ENCODE measurements at regions not wholly inside any gene's neighbourhood (a gene's known extent, or its start where the extent isn't known, plus 50 kb on each side); places are given as distances from the start of the nearest gene placed in this dataset.

DNA sequence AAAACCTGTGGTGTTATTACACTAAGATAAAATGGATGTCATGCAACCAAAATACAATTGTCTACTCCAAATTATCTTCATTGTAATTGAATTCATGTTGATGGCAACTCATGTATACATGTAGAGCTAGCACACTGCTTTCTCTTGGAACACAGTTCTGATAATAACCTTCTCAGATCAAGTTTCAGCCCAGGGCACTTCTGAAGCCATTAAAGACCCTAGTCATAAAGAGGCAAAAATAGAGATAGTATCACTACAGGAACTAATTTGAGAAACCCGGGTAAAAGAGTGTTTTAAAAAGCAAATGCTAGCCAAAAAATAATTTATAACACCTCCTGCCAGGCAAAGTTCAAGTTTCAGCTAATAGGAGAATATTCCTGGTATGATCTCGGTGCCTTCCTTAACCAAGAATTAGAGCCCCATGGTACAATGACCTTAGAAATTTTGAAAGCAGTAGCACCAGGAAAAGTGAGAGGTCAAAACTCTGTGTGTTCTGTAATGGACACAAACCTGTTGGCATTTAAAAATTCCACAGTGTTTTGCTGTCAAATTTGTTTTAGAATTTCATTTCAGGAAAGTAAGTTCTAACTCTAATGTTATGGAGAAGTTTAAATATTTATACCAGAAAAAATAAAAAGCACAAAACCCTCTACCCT lies 105.0 kb upstream of the FRMD6 start:
- Histone ChIP-seq H3K27me3 (ENCODE audit: control insufficient read depth in 1 of 2, insufficient read depth in 2 of 2, low read length in 1 of 2) (no peaks in the 10 kb centered on the region), H3K9me3 (ENCODE audit: control insufficient read depth, low read length) (no peaks in the 10 kb centered on the region), H3K36me3 (ENCODE audit: control insufficient read depth in 1 of 2, insufficient read depth in 2 of 2, low read length in 1 of 2) (no peaks in the 10 kb centered on the region), H3K4me3 (ENCODE audit: low read length in 2 of 2) (no peak overlapping the region), H3K4me1 (ENCODE audit: control insufficient read depth in 1 of 2, insufficient read depth in 2 of 2, low read length in 2 of 2) (peaks cover 0 to 2% of the 10 kb centered on the region in 2 donors), H3K27ac (ENCODE audit: low read depth in 1 of 2, low read length in 2 of 2) (peak overlapping the region in 1 of 2 donors; percentile 43)
- no peak for DNase-seq
- ATAC-seq (ENCODE audit: low FRiP score) = no peak
- 3 to 10% methylated on average over 2 of the region's 2 CpGs for WGBS, 2 donors
- intact Hi-C loops (cut with DNase I) = loop anchor here (2.0 to 5.0 kb wide), 2 partner anchors 96 to 104 kb away; partner anchors contain the start of gene FRMD6 (in 1 of the 2)

DNA sequence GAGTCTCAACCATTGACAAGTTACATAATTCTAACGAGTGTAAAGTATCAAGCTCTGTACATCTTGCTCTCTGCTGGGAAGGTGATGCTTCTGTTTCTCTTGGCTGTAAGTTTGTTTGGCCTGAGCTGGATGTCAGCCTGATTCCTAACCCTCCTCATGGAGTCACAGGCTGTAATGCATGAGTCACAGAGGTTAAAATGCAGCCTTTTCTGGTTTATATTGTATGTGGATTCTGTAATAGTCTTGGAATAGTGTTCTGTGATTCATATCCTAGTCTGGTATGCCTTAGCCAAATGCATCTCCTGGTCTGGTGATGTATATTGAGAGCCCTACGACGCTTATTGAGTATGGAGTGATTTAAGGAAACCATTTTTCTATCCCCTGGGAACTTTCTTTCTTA lies 104.5 kb upstream of the FRMD6 start:
- ATAC-seq (ENCODE audit: low FRiP score) = peak; percentile 88
- intact Hi-C loops (cut with DNase I) = loop anchor here (2.0 to 5.0 kb wide), 2 partner anchors 95 to 104 kb away; partner anchors contain the start of gene FRMD6 (in 1 of the 2)
- peak in 1 of 2 donors; percentile 62 for DNase-seq

DNA sequence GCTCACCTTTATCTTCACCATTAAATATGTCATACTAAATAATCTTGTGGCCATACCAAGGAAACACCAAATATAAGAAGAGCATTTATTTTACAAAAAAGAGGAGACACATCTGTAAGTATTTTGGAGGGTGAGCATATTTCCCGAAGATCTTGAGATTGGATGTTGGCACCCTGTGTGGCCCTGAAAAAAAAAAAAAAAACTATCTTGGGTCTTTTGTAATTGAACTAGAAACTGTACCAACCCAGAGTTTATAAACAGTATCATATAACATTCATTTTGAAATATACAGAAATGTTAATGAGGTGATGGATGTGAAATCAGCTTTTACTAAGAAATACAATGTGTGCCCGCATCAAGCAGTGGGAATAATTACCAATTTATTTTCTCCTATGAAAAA lies 104.0 kb upstream of the FRMD6 start:
- no peak for DNase-seq
- Histone ChIP-seq H3K4me3 (ENCODE audit: low read length in 2 of 2) (no peak overlapping the region), H3K27ac (ENCODE audit: low read depth in 1 of 2, low read length in 2 of 2) (no peak overlapping the region), H3K4me1 (ENCODE audit: control insufficient read depth in 1 of 2, insufficient read depth in 2 of 2, low read length in 2 of 2) (peaks cover 0 to 2% of the 10 kb centered on the region in 2 donors), H3K9me3 (ENCODE audit: control insufficient read depth, low read length) (no peaks in the 10 kb centered on the region), H3K36me3 (ENCODE audit: control insufficient read depth in 1 of 2, insufficient read depth in 2 of 2, low read length in 1 of 2) (no peaks in the 10 kb centered on the region), H3K27me3 (ENCODE audit: control insufficient read depth in 1 of 2, insufficient read depth in 2 of 2, low read length in 1 of 2) (no peaks in the 10 kb centered on the region)
- intact Hi-C loops (cut with DNase I) = loop anchor here (2.0 to 5.0 kb wide), 2 partner anchors 95 to 103 kb away; partner anchors contain the start of gene FRMD6 (in 1 of the 2)
- 59 to 64% methylated on average over 2 of the region's 2 CpGs for WGBS, 2 donors
- no peak for ATAC-seq (ENCODE audit: low FRiP score)

More for the DNA sequence above, 104.5 kb upstream of the FRMD6 start:
- 2 to 5% methylated on average over 3 of the region's 3 CpGs for WGBS, 2 donors
- Histone ChIP-seq H3K36me3 (ENCODE audit: control insufficient read depth in 1 of 2, insufficient read depth in 2 of 2, low read length in 1 of 2) (no peaks in the 10 kb centered on the region), H3K4me1 (ENCODE audit: control insufficient read depth in 1 of 2, insufficient read depth in 2 of 2, low read length in 2 of 2) (peaks cover 0 to 2% of the 10 kb centered on the region in 2 donors), H3K4me3 (ENCODE audit: low read length in 2 of 2) (no peak overlapping the region), H3K27ac (ENCODE audit: low read depth in 1 of 2, low read length in 2 of 2) (peak overlapping the region in 1 of 2 donors; percentile 43), H3K9me3 (ENCODE audit: control insufficient read depth, low read length) (no peaks in the 10 kb centered on the region), H3K27me3 (ENCODE audit: control insufficient read depth in 1 of 2, insufficient read depth in 2 of 2, low read length in 1 of 2) (no peaks in the 10 kb centered on the region)

GRCh38 chr14:51548187-51548586 lies 103.5 kb upstream of the FRMD6 start:
- no peaks in the 10 kb centered on the region for H3K9me3 ChIP-seq (ENCODE audit: control insufficient read depth, low read length)
- ATAC-seq (ENCODE audit: low FRiP score) (no peak), DNase-seq (no peak)
- no peaks in the 10 kb centered on the region for H3K36me3 ChIP-seq (ENCODE audit: control insufficient read depth in 1 of 2, insufficient read depth in 2 of 2, low read length in 1 of 2)
- intact Hi-C loops (cut with DNase I) = loop anchor here in 1 of 2 donors (5.0 kb wide), 1 partner anchor 94 kb away; no protein-coding TSS in a partner anchor
- peaks cover 0 to 2% of the 10 kb centered on the region in 2 donors for H3K4me1 ChIP-seq (ENCODE audit: control insufficient read depth in 1 of 2, insufficient read depth in 2 of 2, low read length in 2 of 2)
- H3K27me3 ChIP-seq (ENCODE audit: control insufficient read depth in 1 of 2, insufficient read depth in 2 of 2, low read length in 1 of 2) = no peaks in the 10 kb centered on the region
- WGBS, 2 donors = 69 to 73% methylated on average over 4 of the region's 4 CpGs
- H3K27ac ChIP-seq (ENCODE audit: low read depth in 1 of 2, low read length in 2 of 2) = no peak overlapping the region
- no peak overlapping the region for H3K4me3 ChIP-seq (ENCODE audit: low read length in 2 of 2)

GRCh38 chr14:51550636-51551035 lies 101.1 kb upstream of the FRMD6 start:
- WGBS, 2 donors = 82 to 87% methylated on average over 5 of the region's 5 CpGs
- Histone ChIP-seq H3K27me3 (ENCODE audit: control insufficient read depth in 1 of 2, insufficient read depth in 2 of 2, low read length in 1 of 2) (no peaks in the 10 kb centered on the region), H3K27ac (ENCODE audit: low read depth in 1 of 2, low read length in 2 of 2) (no peak overlapping the region), H3K9me3 (ENCODE audit: control insufficient read depth, low read length) (no peaks in the 10 kb centered on the region), H3K36me3 (ENCODE audit: control insufficient read depth in 1 of 2, insufficient read depth in 2 of 2, low read length in 1 of 2) (no peaks in the 10 kb centered on the region), H3K4me1 (ENCODE audit: control insufficient read depth in 1 of 2, insufficient read depth in 2 of 2, low read length in 2 of 2) (peaks cover 0 to 2% of the 10 kb centered on the region in 2 donors), H3K4me3 (ENCODE audit: low read length in 2 of 2) (no peak overlapping the region)
- DNase-seq (no peak), ATAC-seq (ENCODE audit: low FRiP score) (no peak)
- intact Hi-C loops (cut with DNase I) = no loop called here

DNA sequence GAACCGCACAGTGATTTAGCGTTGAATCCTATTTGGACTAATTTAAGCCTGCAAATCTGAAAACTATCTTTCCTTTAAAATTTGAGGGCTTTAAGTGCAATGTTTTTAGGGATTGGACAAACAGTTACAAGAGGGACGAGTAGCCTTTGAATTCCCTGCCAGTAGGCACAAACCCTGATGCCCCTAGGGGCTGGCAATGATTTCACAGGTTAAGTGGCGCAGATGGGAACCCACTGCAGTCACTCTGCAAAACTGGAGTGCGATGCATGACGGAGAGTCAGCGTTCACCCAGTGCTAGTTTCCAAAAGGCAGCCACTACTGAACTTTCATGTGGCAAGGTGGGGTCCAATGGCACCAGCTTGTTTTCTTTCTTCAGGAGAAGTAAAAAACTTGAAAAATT lies 99.4 kb upstream of the FRMD6 start:
- H3K27me3 ChIP-seq (ENCODE audit: control insufficient read depth in 1 of 2, insufficient read depth in 2 of 2, low read length in 1 of 2) = no peaks in the 10 kb centered on the region
- H3K4me3 ChIP-seq (ENCODE audit: low read length in 2 of 2) = no peak overlapping the region
- 95 to 96% methylated on average over 7 of the region's 7 CpGs for WGBS, 2 donors
- no peaks in the 10 kb centered on the region for H3K36me3 ChIP-seq (ENCODE audit: control insufficient read depth in 1 of 2, insufficient read depth in 2 of 2, low read length in 1 of 2)
- no peaks in the 10 kb centered on the region for H3K9me3 ChIP-seq (ENCODE audit: control insufficient read depth, low read length)
- H3K4me1 ChIP-seq (ENCODE audit: control insufficient read depth in 1 of 2, insufficient read depth in 2 of 2, low read length in 2 of 2) = no peaks in the 10 kb centered on the region
- DNase-seq = no peak
- no peak overlapping the region for H3K27ac ChIP-seq (ENCODE audit: low read depth in 1 of 2, low read length in 2 of 2)
- no peak for ATAC-seq (ENCODE audit: low FRiP score)
- intact Hi-C loops (cut with DNase I) = no loop called here

DNA sequence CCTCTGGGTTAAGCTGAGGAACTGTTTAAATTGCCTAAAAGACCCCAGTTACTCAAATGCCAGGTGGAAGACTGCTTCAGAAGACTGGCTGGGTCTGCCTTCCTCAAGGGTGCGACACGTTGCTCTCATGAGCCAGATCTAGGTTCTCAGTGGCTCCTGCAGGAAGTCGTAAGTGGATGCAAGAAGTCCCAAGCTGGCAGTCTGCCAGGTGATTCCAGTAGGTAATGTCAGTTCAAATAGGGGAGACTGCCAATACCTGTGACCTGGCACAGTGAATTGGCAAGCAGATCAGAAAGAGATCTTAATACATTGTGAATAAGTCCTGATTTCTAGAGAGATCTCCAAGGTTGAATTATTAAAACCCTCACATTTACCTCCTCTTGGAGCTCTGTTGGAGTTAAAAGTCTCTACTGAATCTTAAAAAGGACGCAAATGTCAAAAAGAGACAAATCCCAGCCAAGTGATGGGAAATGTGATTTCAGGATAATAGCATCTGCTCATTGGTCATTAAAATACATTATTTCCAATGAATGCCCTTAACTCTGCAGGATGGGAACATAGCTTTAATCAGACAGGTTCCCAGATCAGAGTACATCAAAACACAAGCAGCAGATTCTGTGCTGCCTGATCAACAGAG lies 98.8 kb upstream of the FRMD6 start:
- WGBS, 2 donors = 79 to 85% methylated on average over 4 of the region's 4 CpGs
- ATAC-seq (ENCODE audit: low FRiP score) (no peak), DNase-seq (no peak)
- no peaks in the 10 kb centered on the region for H3K36me3 ChIP-seq (ENCODE audit: control insufficient read depth in 1 of 2, insufficient read depth in 2 of 2, low read length in 1 of 2)
- no peaks in the 10 kb centered on the region for H3K4me1 ChIP-seq (ENCODE audit: control insufficient read depth in 1 of 2, insufficient read depth in 2 of 2, low read length in 2 of 2)
- no peaks in the 10 kb centered on the region for H3K9me3 ChIP-seq (ENCODE audit: control insufficient read depth, low read length)
- H3K4me3 ChIP-seq (ENCODE audit: low read length in 2 of 2) = no peak overlapping the region
- H3K27ac ChIP-seq (ENCODE audit: low read depth in 1 of 2, low read length in 2 of 2) = no peak overlapping the region
- no peaks in the 10 kb centered on the region for H3K27me3 ChIP-seq (ENCODE audit: control insufficient read depth in 1 of 2, insufficient read depth in 2 of 2, low read length in 1 of 2)
- intact Hi-C loops (cut with DNase I) = no loop called here

DNA sequence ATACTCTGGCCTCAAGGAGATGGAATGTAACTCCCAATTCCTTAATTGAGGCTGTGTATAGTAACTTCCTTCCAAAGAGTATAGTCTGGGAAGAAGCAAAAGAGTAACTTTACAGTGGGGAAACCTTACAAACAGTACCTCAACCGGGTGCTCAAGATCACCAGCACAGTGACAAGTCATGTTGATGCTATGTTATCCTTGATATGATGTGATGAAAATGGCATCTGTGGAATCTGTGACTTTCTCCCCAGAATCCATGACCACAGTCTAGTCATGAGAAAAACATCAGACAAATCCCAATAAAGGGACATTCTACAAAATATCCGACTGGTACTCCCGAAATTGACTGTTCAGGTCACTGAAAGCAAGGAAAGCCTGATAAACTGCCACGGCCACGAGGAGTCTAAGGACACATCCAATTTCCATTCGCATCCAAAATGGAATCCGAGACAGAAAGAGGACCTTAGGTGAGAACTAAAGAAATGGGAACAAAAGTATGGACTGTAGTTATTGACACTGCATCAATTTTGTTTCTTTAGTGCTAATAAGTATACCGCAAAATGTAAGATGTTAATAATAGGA lies 97.3 kb upstream of the FRMD6 start:
- no peaks in the 10 kb centered on the region for H3K9me3 ChIP-seq (ENCODE audit: control insufficient read depth, low read length)
- H3K4me3 ChIP-seq (ENCODE audit: low read length in 2 of 2) = no peak overlapping the region
- no peaks in the 10 kb centered on the region for H3K36me3 ChIP-seq (ENCODE audit: control insufficient read depth in 1 of 2, insufficient read depth in 2 of 2, low read length in 1 of 2)
- no peaks in the 10 kb centered on the region for H3K4me1 ChIP-seq (ENCODE audit: control insufficient read depth in 1 of 2, insufficient read depth in 2 of 2, low read length in 2 of 2)
- intact Hi-C loops (cut with DNase I) = no loop called here
- DNase-seq = no peak
- no peak for ATAC-seq (ENCODE audit: low FRiP score)
- H3K27me3 ChIP-seq (ENCODE audit: control insufficient read depth in 1 of 2, insufficient read depth in 2 of 2, low read length in 1 of 2) = no peaks in the 10 kb centered on the region
- 69 to 72% methylated on average over 8 of the region's 8 CpGs for WGBS, 2 donors
- no peak overlapping the region for H3K27ac ChIP-seq (ENCODE audit: low read depth in 1 of 2, low read length in 2 of 2)

Data from aorta (tissue), 5 donors.